ENCODE measurements at regions not wholly inside any gene's neighbourhood (a gene's known extent, or its start where the extent isn't known, plus 50 kb on each side); places are given as distances from the start of the nearest gene placed in this dataset.

DNA sequence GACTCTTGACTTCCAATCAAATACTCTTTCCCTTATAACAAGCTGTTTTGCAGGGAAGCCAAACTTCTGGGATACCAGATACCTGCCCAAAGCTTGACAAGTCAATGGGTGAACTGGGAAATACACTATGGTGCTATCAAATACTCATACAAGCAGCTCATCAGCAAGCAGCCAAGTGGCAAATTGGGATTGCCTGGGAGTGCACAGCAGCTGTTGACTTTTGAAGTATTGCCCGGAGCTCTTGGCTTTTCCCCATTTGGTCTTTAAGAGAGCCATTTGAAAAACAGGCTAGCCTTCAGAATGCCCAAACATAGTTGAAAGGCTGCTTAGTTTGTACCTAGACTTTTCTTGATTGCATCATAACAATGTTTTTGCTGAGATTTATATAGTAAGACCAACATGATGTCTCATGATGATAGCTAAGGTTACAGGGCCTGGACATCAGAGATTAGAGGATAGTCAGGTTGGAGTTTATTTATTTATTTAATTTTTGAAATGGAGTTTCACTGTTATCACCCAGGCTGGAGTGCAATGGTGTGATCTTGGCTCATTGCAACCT is 210.1 kb upstream of the ZNF608 start:
- WGBS (ENCODE audit: missing lambda C conversion rate) = 95% methylated on average over 1 of the region's 1 CpG

DNA sequence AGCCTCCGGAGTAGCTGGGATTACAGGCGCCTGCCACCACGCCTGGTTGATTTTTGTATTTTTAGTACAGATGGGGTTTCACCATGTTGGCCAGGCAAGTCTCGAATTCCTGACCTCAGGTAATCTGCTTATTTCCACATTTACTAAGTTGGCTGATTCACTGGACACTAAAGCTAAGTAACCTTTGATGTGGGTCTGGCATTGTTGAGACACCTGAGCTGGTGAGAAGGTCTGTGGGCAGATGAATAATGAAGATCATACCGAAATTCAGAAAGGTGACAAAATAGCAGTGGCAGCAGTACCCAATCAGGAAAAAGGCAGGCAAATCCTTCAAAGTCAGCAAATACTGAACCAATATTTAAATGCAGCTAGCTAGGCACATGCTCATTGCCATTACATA is 210.6 kb upstream of the ZNF608 start:
- TF ChIP-seq, protein P1, sequence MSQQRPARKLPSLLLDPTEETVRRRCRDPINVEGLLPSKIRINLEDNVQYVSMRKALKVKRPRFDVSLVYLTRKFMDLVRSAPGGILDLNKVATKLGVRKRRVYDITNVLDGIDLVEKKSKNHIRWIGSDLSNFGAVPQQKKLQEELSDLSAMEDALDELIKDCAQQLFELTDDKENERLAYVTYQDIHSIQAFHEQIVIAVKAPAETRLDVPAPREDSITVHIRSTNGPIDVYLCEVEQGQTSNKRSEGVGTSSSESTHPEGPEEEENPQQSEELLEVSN (IDR thresholded peaks at IDR 0.05; ENCODE audit: borderline replicate concordance, low read depth) = no peak
- peak; percentile 37 for TF ChIP-seq MAFK (IDR thresholded peaks at IDR 0.05; ENCODE audit: partially characterized antibody)
- TF ChIP-seq, protein P2, sequence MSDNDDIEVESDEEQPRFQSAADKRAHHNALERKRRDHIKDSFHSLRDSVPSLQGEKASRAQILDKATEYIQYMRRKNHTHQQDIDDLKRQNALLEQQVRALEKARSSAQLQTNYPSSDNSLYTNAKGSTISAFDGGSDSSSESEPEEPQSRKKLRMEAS (IDR thresholded peaks at IDR 0.05) = no peak
- ChIA-PET POLR2A (no interaction called here), CTCF (no interaction called here)
- H3K9me3 ChIP-seq = no peaks in the 10 kb centered on the region
- 68% methylated on average over 5 of the region's 5 CpGs for WGBS (ENCODE audit: missing lambda C conversion rate)
- FAIRE-seq (no peak), DNase-seq (ENCODE audit: low read depth in 1 of 2, low spot score in 1 of 2) (no peak), ATAC-seq (no peak)
- no peaks in the 10 kb centered on the region for H3K4me1 ChIP-seq
- H3K27ac ChIP-seq = no peak overlapping the region
- H3K4me2 ChIP-seq = no peak overlapping the region
- no peak overlapping the region for H3K4me3 ChIP-seq

More for the DNA sequence above, 210.1 kb upstream of the ZNF608 start:
- DNase-seq (ENCODE audit: low read depth in 1 of 2, low spot score in 1 of 2) (no peak), ATAC-seq (no peak), FAIRE-seq (no peak)
- no peaks in the 10 kb centered on the region for H3K9me3 ChIP-seq
- no peak overlapping the region for H3K4me3 ChIP-seq
- CTCF ChIA-PET = interaction anchor here (0.8 kb wide), 1 partner anchor 19 kb away, joined by 4 read pairs; no protein-coding TSS in a partner anchor
- no peak overlapping the region for H3K4me2 ChIP-seq
- POLR2A ChIA-PET = no interaction called here
- H3K27ac ChIP-seq = no peak overlapping the region
- no peaks in the 10 kb centered on the region for H3K4me1 ChIP-seq
- TF ChIP-seq HOXB5 (CRISPR knock-in tag; IDR thresholded peaks at IDR 0.05) (no peak), RCOR1 (IDR thresholded peaks at IDR 0.05; ENCODE audit: low read depth, low read length) (no peak), JUNB (IDR thresholded peaks at IDR 0.05) (no peak), RARB (CRISPR knock-in tag; IDR thresholded peaks at IDR 0.05) (no peak), HOXA7 (CRISPR knock-in tag; IDR thresholded peaks at IDR 0.05) (no peak), MAFK (IDR thresholded peaks at IDR 0.05; ENCODE audit: partially characterized antibody) (no peak), ESRRA (IDR thresholded peaks at IDR 0.05; ENCODE audit: borderline replicate concordance, low read length) (no peak), CBX8 (IDR thresholded peaks at IDR 0.05) (no peak), NPAS2 (CRISPR knock-in tag; IDR thresholded peaks at IDR 0.05; ENCODE audit: borderline replicate concordance) (no peak)
- TF ChIP-seq, protein P3, sequence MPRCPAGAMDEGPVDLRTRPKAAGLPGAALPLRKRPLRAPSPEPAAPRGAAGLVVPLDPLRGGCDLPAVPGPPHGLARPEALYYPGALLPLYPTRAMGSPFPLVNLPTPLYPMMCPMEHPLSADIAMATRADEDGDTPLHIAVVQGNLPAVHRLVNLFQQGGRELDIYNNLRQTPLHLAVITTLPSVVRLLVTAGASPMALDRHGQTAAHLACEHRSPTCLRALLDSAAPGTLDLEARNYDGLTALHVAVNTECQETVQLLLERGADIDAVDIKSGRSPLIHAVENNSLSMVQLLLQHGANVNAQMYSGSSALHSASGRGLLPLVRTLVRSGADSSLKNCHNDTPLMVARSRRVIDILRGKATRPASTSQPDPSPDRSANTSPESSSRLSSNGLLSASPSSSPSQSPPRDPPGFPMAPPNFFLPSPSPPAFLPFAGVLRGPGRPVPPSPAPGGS (IDR thresholded peaks at IDR 0.05) = no peak
- TF ChIP-seq, protein P4, sequence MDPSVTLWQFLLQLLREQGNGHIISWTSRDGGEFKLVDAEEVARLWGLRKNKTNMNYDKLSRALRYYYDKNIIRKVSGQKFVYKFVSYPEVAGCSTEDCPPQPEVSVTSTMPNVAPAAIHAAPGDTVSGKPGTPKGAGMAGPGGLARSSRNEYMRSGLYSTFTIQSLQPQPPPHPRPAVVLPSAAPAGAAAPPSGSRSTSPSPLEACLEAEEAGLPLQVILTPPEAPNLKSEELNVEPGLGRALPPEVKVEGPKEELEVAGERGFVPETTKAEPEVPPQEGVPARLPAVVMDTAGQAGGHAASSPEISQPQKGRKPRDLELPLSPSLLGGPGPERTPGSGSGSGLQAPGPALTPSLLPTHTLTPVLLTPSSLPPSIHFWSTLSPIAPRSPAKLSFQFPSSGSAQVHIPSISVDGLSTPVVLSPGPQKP (IDR thresholded peaks at IDR 0.05; ENCODE audit: low read depth, low read length) = no peak
- TF ChIP-seq, protein P5, sequence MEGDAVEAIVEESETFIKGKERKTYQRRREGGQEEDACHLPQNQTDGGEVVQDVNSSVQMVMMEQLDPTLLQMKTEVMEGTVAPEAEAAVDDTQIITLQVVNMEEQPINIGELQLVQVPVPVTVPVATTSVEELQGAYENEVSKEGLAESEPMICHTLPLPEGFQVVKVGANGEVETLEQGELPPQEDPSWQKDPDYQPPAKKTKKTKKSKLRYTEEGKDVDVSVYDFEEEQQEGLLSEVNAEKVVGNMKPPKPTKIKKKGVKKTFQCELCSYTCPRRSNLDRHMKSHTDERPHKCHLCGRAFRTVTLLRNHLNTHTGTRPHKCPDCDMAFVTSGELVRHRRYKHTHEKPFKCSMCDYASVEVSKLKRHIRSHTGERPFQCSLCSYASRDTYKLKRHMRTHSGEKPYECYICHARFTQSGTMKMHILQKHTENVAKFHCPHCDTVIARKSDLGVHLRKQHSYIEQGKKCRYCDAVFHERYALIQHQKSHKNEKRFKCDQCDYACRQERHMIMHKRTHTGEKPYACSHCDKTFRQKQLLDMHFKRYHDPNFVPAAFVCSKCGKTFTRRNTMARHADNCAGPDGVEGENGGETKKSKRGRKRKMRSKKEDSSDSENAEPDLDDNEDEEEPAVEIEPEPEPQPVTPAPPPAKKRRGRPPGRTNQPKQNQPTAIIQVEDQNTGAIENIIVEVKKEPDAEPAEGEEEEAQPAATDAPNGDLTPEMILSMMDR (IDR thresholded peaks at IDR 0.05) = no peak

DNA sequence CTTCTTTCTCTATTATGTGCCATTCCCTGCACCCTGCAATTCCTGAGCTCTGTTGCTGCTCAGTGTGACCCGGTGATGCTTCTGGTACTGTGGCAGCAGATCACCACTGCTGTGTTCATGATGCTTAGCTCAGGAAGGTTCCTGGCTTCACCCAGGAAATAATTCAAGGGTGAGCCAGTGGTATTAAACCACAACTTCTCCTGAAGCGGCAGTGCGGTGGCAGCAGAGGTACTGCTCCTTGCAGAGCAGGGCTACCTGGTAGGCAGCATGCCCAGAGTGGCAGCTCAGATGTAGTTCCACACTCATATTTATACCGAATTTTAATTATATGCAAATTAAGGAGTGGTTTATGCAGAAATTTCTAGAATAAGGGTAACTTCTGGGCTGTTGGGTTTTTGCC is 213.8 kb upstream of the ZNF608 start:
- CTCF ChIA-PET = no interaction called here
- Histone ChIP-seq H3K4me1 (peaks cover 9% of the 10 kb centered on the region; the same call in 2 of the 3 replicates), H3K27ac (no peak overlapping the region), H3K4me3 (no peak overlapping the region), H3K9me3 (no peaks in the 10 kb centered on the region), H3K4me2 (no peak overlapping the region)
- DNase-seq (ENCODE audit: low read depth in 1 of 2, low spot score in 1 of 2) = no peak
- ATAC-seq = no peak
- TF ChIP-seq HOXB13 (CRISPR knock-in tag; IDR thresholded peaks at IDR 0.05; ENCODE audit: low read depth) (no peak), JUN (IDR thresholded peaks at IDR 0.05) (no peak), RARB (CRISPR knock-in tag; IDR thresholded peaks at IDR 0.05) (no peak), NPAS2 (CRISPR knock-in tag; IDR thresholded peaks at IDR 0.05; ENCODE audit: borderline replicate concordance) (no peak)
- TF ChIP-seq, protein P1 (IDR thresholded peaks at IDR 0.05; ENCODE audit: borderline replicate concordance, low read depth) = no peak
- no peak for FAIRE-seq
- 55% methylated on average over 2 of the region's 4 CpGs for WGBS (ENCODE audit: missing lambda C conversion rate)
- POLR2A ChIA-PET = no interaction called here
